HCT116 (cell line): ENCODE measurements at regions not wholly inside any gene's neighbourhood (a gene's known extent, or its start where the extent isn't known, plus 50 kb on each side); places are given as distances from the start of the nearest gene placed in this dataset.

Experiments used
- ATAC-seq: fragments of 200-7000 bp; cut with Tn5 transposase; 2 replicates; pipeline ENCODE4 v1.9.1; 2020; ENCODE audit warnings: mild to moderate bottlenecking, moderate library complexity
- BruUV-seq: library from RNA; stranded (reverse); fragments of 400-500 nt; replicated peaks from 2 replicates; lab custom pipeline; 2021; lab: Mats Ljungman, UMichigan
- CTCF ChIA-PET: fragments of 300-600 bp; sonication (Branson Sonifier 250); formaldehyde crosslinking; loops from one replicate; lab custom pipeline; 2021; ENCODE audit warnings: antibody characterized with exemption; lab: Charles Lee
- POLR2A ChIA-PET: fragments of 300-600, 350-600 bp; sonication (Branson Sonifier 250); formaldehyde crosslinking; loops from one replicate; lab custom pipeline; 2021; ENCODE audit warnings: antibody characterized with exemption; lab: Charles Lee
- RAD21 ChIA-PET, 2 experiments: fragments of 300-600 bp; sonication (Branson Sonifier 250); formaldehyde crosslinking; loops; one replicate each; lab custom pipeline; 2023; ENCODE audit warnings: low total read pairs in 2 of 2; ENCODE audit not compliant: uncharacterized antibody in 2 of 2, unreplicated experiment in 2 of 2, low non-redundant PET in 1 of 2; lab: Charles Lee
- DNase-seq: peaks from one replicate; pipeline ENCODE4 v3.0.0-alpha.2; 2010; ENCODE audit warnings: low read depth, low spot score
- H2AFZ ChIP-seq: fragments of 200-600 bp; shearing (Covaris generic), sonication (generic); 2 replicates; pipeline ENCODE4 v1.6.1; 2017; ENCODE audit warnings: low read depth, mixed run types, mixed read lengths, antibody characterized with exemption, low read length; ENCODE audit not compliant: poor library complexity, severe bottlenecking
- H3K27ac ChIP-seq: 2 replicates; pipeline ENCODE4 v1.5.1; 2012; ENCODE audit warnings: low read depth, low read length
- H3K27me3 ChIP-seq: fragments of 200-600 bp; sonication (generic); 2 replicates; pipeline ENCODE4 v1.6.1; 2016; ENCODE audit warnings: mixed run types, low read length, mixed read lengths; ENCODE audit not compliant: insufficient read depth
- H3K36me3 ChIP-seq, 2 experiments: fragments of 200-500 bp in 1 of 2; fragments of 200-600 bp in 1 of 2; sonication (Bioruptor generic) in 1 of 2; sonication (generic) in 1 of 2; 2 replicates each; pipeline versions ENCODE4 v1.5.1 to v1.6.1; 2014 to 2016; ENCODE audit warnings: low read length in 2 of 2, inconsistent platforms in 1 of 2, mixed read lengths in 1 of 2, mixed run types in 1 of 2; ENCODE audit not compliant: insufficient read depth in 2 of 2, control insufficient read depth in 1 of 2
- H3K4me1 ChIP-seq, 2 experiments: fragments of 200-600 bp in 1 of 2; sonication (generic) in 1 of 2; 2 replicates each; pipeline versions ENCODE4 v1.5.1 to v1.6.1; 2012 to 2017; ENCODE audit warnings: low read length in 2 of 2, inconsistent platforms in 1 of 2, mild to moderate bottlenecking in 1 of 2, mixed read lengths in 1 of 2, mixed run types in 1 of 2, moderate library complexity in 1 of 2; ENCODE audit not compliant: insufficient read depth in 2 of 2, control insufficient read depth in 1 of 2
- H3K4me2 ChIP-seq: fragments of 200-600 bp; sonication (generic); 2 replicates; pipeline ENCODE4 v1.6.1; 2017; ENCODE audit warnings: mixed run types, low read length, mixed read lengths
- H3K4me3 ChIP-seq, 2 experiments: fragments of 200-600 bp in 1 of 2; sonication (generic) in 1 of 2; replicated peaks in 1 of 2; 2 replicates each; pipeline ENCODE4 v1.5.1; 2011 to 2016; ENCODE audit warnings: low read length in 2 of 2, control low read depth in 1 of 2, low read depth in 1 of 2, mild to moderate bottlenecking in 1 of 2, mixed read lengths in 1 of 2, mixed run types in 1 of 2
- H3K79me2 ChIP-seq: fragments of 200-600 bp; sonication (generic); 2 replicates; pipeline ENCODE4 v1.6.1; 2017; ENCODE audit warnings: mild to moderate bottlenecking, mixed run types, low read length, moderate library complexity, mixed read lengths; ENCODE audit not compliant: insufficient read depth
- H3K9ac ChIP-seq: fragments of 200-600 bp; sonication (generic); 2 replicates; pipeline ENCODE4 v1.6.1; 2016; ENCODE audit warnings: low read length, mixed read lengths
- H3K9me2 ChIP-seq: fragments of 200-600 bp; sonication (generic), shearing (Covaris generic); 2 replicates; pipeline ENCODE4 v1.6.1; 2017; ENCODE audit warnings: mixed run types, mild to moderate bottlenecking, moderate library complexity; ENCODE audit not compliant: insufficient read depth
- H3K9me3 ChIP-seq, 2 experiments: fragments of 200-500 bp in 1 of 2; fragments of 200-600 bp in 1 of 2; sonication (Bioruptor generic) in 1 of 2; sonication (generic) in 1 of 2; 2 replicates each; pipeline ENCODE4 v1.6.1; 2014 to 2017; ENCODE audit warnings: low read length in 2 of 2, mixed read lengths in 2 of 2, inconsistent platforms in 1 of 2, low read depth in 1 of 2, mild to moderate bottlenecking in 1 of 2, mixed run types in 1 of 2, moderate library complexity in 1 of 2; ENCODE audit not compliant: control insufficient read depth in 1 of 2, insufficient read depth in 1 of 2
- H4K20me1 ChIP-seq: fragments of 200-600 bp; sonication (generic), shearing (Covaris generic); 2 replicates; pipeline ENCODE4 v1.6.1; 2017; ENCODE audit warnings: mixed run types, mild to moderate bottlenecking, moderate library complexity; ENCODE audit not compliant: insufficient read depth
- CEBPB ChIP-seq: IDR thresholded peaks from 2 replicates; pipeline ENCODE4 v1.6.1; 2012; ENCODE audit warnings: low read depth
- EGR1 ChIP-seq: IDR thresholded peaks from 2 replicates; pipeline ENCODE4 v1.6.1; 2012; ENCODE audit warnings: low read depth
- ELF1 ChIP-seq: IDR thresholded peaks from 2 replicates; pipeline ENCODE4 v1.6.1; 2012; ENCODE audit warnings: low read depth, borderline replicate concordance
- EZH2phosphoT487 ChIP-seq: fragments of 200-600 bp; IDR thresholded peaks from 2 replicates; pipeline ENCODE4 v1.6.1; 2018; ENCODE audit warnings: antibody characterized with exemption, borderline replicate concordance
- FOSL1 ChIP-seq: IDR thresholded peaks from 2 replicates; pipeline ENCODE4 v1.6.1; 2012; ENCODE audit warnings: low read depth
- POLR2A ChIP-seq: IDR thresholded peaks from 2 replicates; pipeline ENCODE4 v1.7.0; 2011; ENCODE audit warnings: borderline replicate concordance; ENCODE audit not compliant: insufficient read depth, insufficient read length; ENCODE audit errors: extremely low read depth
- RAD21 ChIP-seq: IDR thresholded peaks from 2 replicates; pipeline ENCODE4 v1.6.1; 2012; ENCODE audit warnings: low read depth, mild to moderate bottlenecking
- SIN3A ChIP-seq: IDR thresholded peaks from 2 replicates; pipeline ENCODE4 v1.6.1; 2012; ENCODE audit warnings: low read depth
- SRF ChIP-seq: IDR thresholded peaks from 2 replicates; pipeline ENCODE4 v1.6.1; 2012; ENCODE audit warnings: low read depth
- TCF7L2 ChIP-seq: IDR thresholded peaks from 2 replicates; pipeline ENCODE4 v1.7.0; 2011; ENCODE audit warnings: borderline replicate concordance, inconsistent platforms; ENCODE audit not compliant: insufficient read depth, insufficient read length; ENCODE audit errors: extremely low read depth
- YY1 ChIP-seq: IDR thresholded peaks from 2 replicates; pipeline ENCODE4 v1.6.1; 2011; ENCODE audit warnings: low read length, low read depth, moderate library complexity, mild to moderate bottlenecking; ENCODE audit not compliant: insufficient replicate concordance; ENCODE audit errors: extremely low read depth
- intact Hi-C: fragments of 100-400 bp; cut with micrococcal nuclease; formaldehyde crosslinking; loops from 2 replicates; pipeline ENCODE4 v1.10.0; 2022
- TF ChIP-seq, protein P1 (sequence below), 3 experiments: fragments of 200-600 bp in 1 of 3; sonication (generic) in 1 of 3; IDR thresholded peaks in 2 of 3; conservative IDR thresholded peaks in 1 of 3; 2 replicates each; pipeline ENCODE4 v1.5.1; 2012 to 2017; ENCODE audit warnings: low read depth in 2 of 3, low read length in 2 of 3, antibody characterized with exemption in 1 of 3, borderline replicate concordance in 1 of 3, control low read depth in 1 of 3, mild to moderate bottlenecking in 1 of 3, mixed read lengths in 1 of 3, mixed run types in 1 of 3, moderate library complexity in 1 of 3; ENCODE audit not compliant: insufficient read depth in 1 of 3
- TF ChIP-seq, protein P2 (sequence below): IDR thresholded peaks from 2 replicates; pipeline ENCODE4 v1.6.1; 2012

DNA sequence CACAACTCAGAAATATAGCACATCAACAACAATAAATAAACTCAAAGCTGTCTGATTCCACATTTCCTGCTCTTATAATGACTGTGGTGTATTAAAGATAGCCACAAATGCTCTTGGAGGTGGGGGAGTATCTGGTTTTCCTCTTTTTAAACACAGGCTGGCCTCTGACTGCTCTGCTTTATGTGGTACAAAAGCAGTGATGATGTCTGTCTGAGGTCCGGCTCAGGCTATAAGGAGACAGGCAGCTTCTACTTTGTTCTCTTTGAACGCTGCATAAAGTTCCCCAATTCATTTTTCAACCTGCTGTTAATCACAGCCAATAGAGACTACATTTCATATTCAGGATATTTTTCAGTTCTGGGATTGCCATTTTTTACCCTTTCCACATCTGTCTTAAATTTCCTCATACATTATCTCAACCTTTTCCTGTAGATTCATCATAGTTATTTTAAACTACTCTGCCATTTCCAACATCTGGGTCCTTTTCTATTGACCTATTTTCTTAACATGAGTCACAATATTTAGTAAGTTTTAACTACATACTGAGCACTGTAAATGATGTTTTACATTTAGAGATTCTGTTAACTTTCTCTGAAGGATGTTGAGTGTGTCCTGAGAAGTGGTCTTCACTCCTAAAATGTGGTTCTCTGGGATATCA lies 64.9 kb downstream of the CRPPA start:
- CTCF ChIA-PET: no interaction called here
- TF ChIP-seq FOSL1: no peak
- TF ChIP-seq EGR1: no peak
- no peak for TF ChIP-seq ELF1
- TF ChIP-seq SIN3A: no peak
- TF ChIP-seq TCF7L2: no peak
- no peak for TF ChIP-seq POLR2A
- TF ChIP-seq CEBPB: no peak
- TF ChIP-seq, protein P1, sequence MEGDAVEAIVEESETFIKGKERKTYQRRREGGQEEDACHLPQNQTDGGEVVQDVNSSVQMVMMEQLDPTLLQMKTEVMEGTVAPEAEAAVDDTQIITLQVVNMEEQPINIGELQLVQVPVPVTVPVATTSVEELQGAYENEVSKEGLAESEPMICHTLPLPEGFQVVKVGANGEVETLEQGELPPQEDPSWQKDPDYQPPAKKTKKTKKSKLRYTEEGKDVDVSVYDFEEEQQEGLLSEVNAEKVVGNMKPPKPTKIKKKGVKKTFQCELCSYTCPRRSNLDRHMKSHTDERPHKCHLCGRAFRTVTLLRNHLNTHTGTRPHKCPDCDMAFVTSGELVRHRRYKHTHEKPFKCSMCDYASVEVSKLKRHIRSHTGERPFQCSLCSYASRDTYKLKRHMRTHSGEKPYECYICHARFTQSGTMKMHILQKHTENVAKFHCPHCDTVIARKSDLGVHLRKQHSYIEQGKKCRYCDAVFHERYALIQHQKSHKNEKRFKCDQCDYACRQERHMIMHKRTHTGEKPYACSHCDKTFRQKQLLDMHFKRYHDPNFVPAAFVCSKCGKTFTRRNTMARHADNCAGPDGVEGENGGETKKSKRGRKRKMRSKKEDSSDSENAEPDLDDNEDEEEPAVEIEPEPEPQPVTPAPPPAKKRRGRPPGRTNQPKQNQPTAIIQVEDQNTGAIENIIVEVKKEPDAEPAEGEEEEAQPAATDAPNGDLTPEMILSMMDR (IDR thresholded peaks at IDR 0.05 in 2 of 3, conservative IDR thresholded peaks at IDR 0.05 in 1 of 3; ENCODE audit: borderline replicate concordance in 1 of 3, insufficient read depth in 1 of 3, low read depth in 2 of 3, low read length in 2 of 3): no peak
- no peak for TF ChIP-seq RAD21
- no peak for TF ChIP-seq SRF
- TF ChIP-seq, protein P2, sequence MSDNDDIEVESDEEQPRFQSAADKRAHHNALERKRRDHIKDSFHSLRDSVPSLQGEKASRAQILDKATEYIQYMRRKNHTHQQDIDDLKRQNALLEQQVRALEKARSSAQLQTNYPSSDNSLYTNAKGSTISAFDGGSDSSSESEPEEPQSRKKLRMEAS: no peak
- no peak for TF ChIP-seq YY1
- no peak for TF ChIP-seq EZH2phosphoT487
- H3K36me3 ChIP-seq: no peaks in the 10 kb centered on the region
- POLR2A ChIA-PET: no interaction called here
- no peak overlapping the region for H3K4me2 ChIP-seq
- no peak overlapping the region for H3K27ac ChIP-seq
- H4K20me1 ChIP-seq: no peaks in the 10 kb centered on the region
- DNase-seq: no peak
- intact Hi-C loops: no loop called here
- H3K79me2 ChIP-seq: no peaks in the 10 kb centered on the region
- H3K27me3 ChIP-seq: no peaks in the 10 kb centered on the region
- no peaks in the 10 kb centered on the region for H3K4me1 ChIP-seq
- no peak for ATAC-seq
- no TSS peak for BruUV-seq
- no peak overlapping the region for H3K4me3 ChIP-seq
- H3K9me3 ChIP-seq: no peaks in the 10 kb centered on the region
- RAD21 ChIA-PET: no interaction called here
- no peak overlapping the region for H3K9ac ChIP-seq
- no peak overlapping the region for H2AFZ ChIP-seq
- H3K9me2 ChIP-seq: no peaks in the 10 kb centered on the region
